Amygdala (tissue), 56 donors: ENCODE measurements at regions not wholly inside any gene's neighbourhood (a gene's known extent, or its start where the extent isn't known, plus 50 kb on each side); places are given as distances from the start of the nearest gene placed in this dataset.

Source experiments
- DNase-seq, 56 donors: peaks; one replicate each; lab custom pipeline; 2025; lab: John Stamatoyannopoulos, UW

- DNase-seq: no peak
Measured at GRCh38 chr14:98181768-98182167, 1090.2 kb downstream of the BCL11B start.

- DNase-seq: no peak
Measured at GRCh38 chr14:98182393-98183055, 1089.5 kb downstream of the BCL11B start.

- no peak for DNase-seq
Measured at GRCh38 chr14:98183556-98183955, 1088.4 kb downstream of the BCL11B start.

GRCh38 chr14:98184457-98184856, 1087.5 kb downstream of the BCL11B start:
- DNase-seq: no peak

GRCh38 chr14:98185036-98185435, 1087.0 kb downstream of the BCL11B start:
- DNase-seq: no peak

- no peak for DNase-seq
Measured at GRCh38 chr14:98186140-98186539, 1085.9 kb downstream of the BCL11B start.

GRCh38 chr14:98187281-98187680, 1084.7 kb downstream of the BCL11B start:
- DNase-seq: no peak

- DNase-seq: no peak
Measured at GRCh38 chr14:98189062-98189461, 1082.9 kb downstream of the BCL11B start.

- no peak for DNase-seq
Measured at GRCh38 chr14:98189511-98189910, 1082.5 kb downstream of the BCL11B start.

GRCh38 chr14:98189944-98190343, 1082.1 kb downstream of the BCL11B start:
- no peak for DNase-seq

- no peak for DNase-seq
Measured at GRCh38 chr14:98192946-98193345, 1079.1 kb downstream of the BCL11B start.

GRCh38 chr14:98194821-98195220, 1077.2 kb downstream of the BCL11B start:
- no peak for DNase-seq

- no peak for DNase-seq
Measured at GRCh38 chr14:98195256-98195655, 1076.7 kb downstream of the BCL11B start.

GRCh38 chr14:98197933-98198332, 1074.1 kb downstream of the BCL11B start:
- DNase-seq: no peak

- DNase-seq: no peak
Measured at GRCh38 chr14:98198385-98198784, 1073.6 kb downstream of the BCL11B start.

GRCh38 chr14:98200601-98201000, 1071.4 kb downstream of the BCL11B start:
- no peak for DNase-seq

GRCh38 chr14:98203421-98203820, 1068.6 kb downstream of the BCL11B start:
- DNase-seq: no peak

- DNase-seq: no peak
Measured at GRCh38 chr14:98204139-98204538, 1067.9 kb downstream of the BCL11B start.

GRCh38 chr14:98207415-98207814, 1064.6 kb downstream of the BCL11B start:
- no peak for DNase-seq

GRCh38 chr14:98208211-98208611, 1063.8 kb downstream of the BCL11B start:
- no peak for DNase-seq

GRCh38 chr14:98208943-98209342, 1063.1 kb downstream of the BCL11B start:
- no peak for DNase-seq

- DNase-seq: no peak
Measured at GRCh38 chr14:98210045-98210672, 1061.8 kb downstream of the BCL11B start.

- no peak for DNase-seq
Measured at GRCh38 chr14:98217530-98217929, 1054.5 kb downstream of the BCL11B start.
